Posterior cingulate gyrus (tissue), 11 donors: ENCODE measurements at regions not wholly inside any gene's neighbourhood (a gene's known extent, or its start where the extent isn't known, plus 50 kb on each side); places are given as distances from the start of the nearest gene placed in this dataset.

Source experiments
- DNase-seq, 10 donors: peaks; one replicate each; pipeline versions ENCODE4 v3.0.0 to v3.0.0-alpha.2; 2020 to 2021; ENCODE audit warnings: mixed read lengths in 3 of 10
- intact Hi-C: fragments of 100-400 bp; cut with DNase I; formaldehyde crosslinking; loops from one replicate; pipeline ENCODE4 v1.15.1; 2023

GRCh38 chr21:41037212-41037611, 130.7 kb upstream of the BACE2 start:
- intact Hi-C loops: no loop called here
- DNase-seq: no peak

- no peak for DNase-seq
- intact Hi-C loops: no loop called here
Measured at GRCh38 chr21:41037936-41038335, 130.0 kb upstream of the BACE2 start.

GRCh38 chr21:41043014-41043413, 124.9 kb upstream of the BACE2 start:
- DNase-seq: peak in 1 of 10 donors; percentile 12
- intact Hi-C loops: no loop called here

- intact Hi-C loops: no loop called here
- peak in 4 of 10 donors; percentile 28 to 77 (median 76) for DNase-seq
Measured at GRCh38 chr21:41045534-41046268, 122.3 kb upstream of the BACE2 start.

GRCh38 chr21:41048145-41048544, 119.8 kb upstream of the BACE2 start:
- DNase-seq: no peak
- intact Hi-C loops: no loop called here

- intact Hi-C loops: no loop called here
Measured at GRCh38 chr21:41048623-41049022, 119.3 kb upstream of the BACE2 start.

GRCh38 chr21:41052820-41053555, 115.0 kb upstream of the BACE2 start:
- DNase-seq: peak in 1 of 10 donors; percentile 74

More at GRCh38 chr21:41048623-41049022, 119.3 kb upstream of the BACE2 start:
- no peak for DNase-seq

GRCh38 chr21:41054018-41054578, 113.9 kb upstream of the BACE2 start:
- DNase-seq: no peak
- intact Hi-C loops: no loop called here

More at GRCh38 chr21:41052820-41053555, 115.0 kb upstream of the BACE2 start:
- intact Hi-C loops: no loop called here

GRCh38 chr21:41055266-41055665, 112.7 kb upstream of the BACE2 start:
- DNase-seq: no peak
- intact Hi-C loops: no loop called here

- DNase-seq: no peak
- intact Hi-C loops: no loop called here
Measured at GRCh38 chr21:41059871-41060270, 108.1 kb upstream of the BACE2 start.

GRCh38 chr21:41061701-41062100, 106.3 kb upstream of the BACE2 start:
- intact Hi-C loops: no loop called here
- DNase-seq: no peak

- no peak for DNase-seq
- intact Hi-C loops: no loop called here
Measured at GRCh38 chr21:41064334-41064791, 103.6 kb upstream of the BACE2 start.

- intact Hi-C loops: loop anchor here (5.0 kb wide), 1 partner anchor 218 kb away; the partner anchor contains the start of gene DSCAM
- no peak for DNase-seq
Measured at GRCh38 chr21:41064951-41065350, 103.0 kb upstream of the BACE2 start.

- intact Hi-C loops: loop anchor here (5.0 kb wide), 1 partner anchor 218 kb away; the partner anchor contains the start of gene DSCAM
Measured at GRCh38 chr21:41065539-41065938, 102.4 kb upstream of the BACE2 start.

GRCh38 chr21:41066086-41066938, 101.6 kb upstream of the BACE2 start:
- intact Hi-C loops: loop anchor here (5.0 kb wide), 1 partner anchor 219 kb away; the partner anchor contains the start of gene DSCAM
- no peak for DNase-seq

More at GRCh38 chr21:41065539-41065938, 102.4 kb upstream of the BACE2 start:
- no peak for DNase-seq

GRCh38 chr21:41067709-41068108, 100.3 kb upstream of the BACE2 start:
- DNase-seq: no peak
- intact Hi-C loops: loop anchor here (1.0 to 5.0 kb wide), 2 partner anchors 220 to 923 kb away; partner anchors contain the start of gene DSCAM

- DNase-seq: peak in 4 of 10 donors; percentile 17 to 84 (median 20)
- intact Hi-C loops: loop anchor here (5.0 kb wide), 1 partner anchor 221 kb away; the partner anchor contains the start of gene DSCAM
Measured at GRCh38 chr21:41068496-41068895, 99.5 kb upstream of the BACE2 start.

GRCh38 chr21:41068967-41069642, 98.9 kb upstream of the BACE2 start:
- intact Hi-C loops: loop anchor here (1.0 to 5.0 kb wide), 2 partner anchors 222 to 602 kb away; partner anchors contain the start of gene DSCAM
- peak; percentile 83 to 98 (median 91) for DNase-seq

GRCh38 chr21:41070284-41070683, 97.7 kb upstream of the BACE2 start:
- no peak for DNase-seq
- intact Hi-C loops: no loop called here
